HFF-Myc (cell line): ENCODE measurements at regions not wholly inside any gene's neighbourhood (a gene's known extent, or its start where the extent isn't known, plus 50 kb on each side); places are given as distances from the start of the nearest gene placed in this dataset.

Experiments used
- DNase-seq: peaks from one replicate; pipeline ENCODE4 v3.0.0-alpha.2; 2011; ENCODE audit warnings: low read depth; ENCODE audit errors: extremely low read depth
- H3K4me3 ChIP-seq: replicated peaks from 2 replicates; pipeline ENCODE4 v1.5.1; 2011; ENCODE audit warnings: low read depth, mild to moderate bottlenecking, control low read depth, low read length
- CTCF ChIP-seq: IDR thresholded peaks from 2 replicates; pipeline ENCODE4 v1.5.1; 2012; ENCODE audit warnings: mild to moderate bottlenecking, low read depth, low read length, control low read depth; ENCODE audit errors: missing control alignments

GRCh38 chr4:18735740-18736268 is 714.2 kb upstream of the LCORL start:
- no peak for DNase-seq
- TF ChIP-seq CTCF = no peak
- H3K4me3 ChIP-seq = no peak overlapping the region

- H3K4me3 ChIP-seq = no peak overlapping the region
- no peak for DNase-seq
- no peak for TF ChIP-seq CTCF
Observed at GRCh38 chr4:18734405-18734804, 712.9 kb upstream of the LCORL start.

GRCh38 chr4:18733961-18734360 is 712.4 kb upstream of the LCORL start:
- H3K4me3 ChIP-seq = no peak overlapping the region
- DNase-seq = no peak
- TF ChIP-seq CTCF = no peak

GRCh38 chr4:18722748-18723191 is 701.2 kb upstream of the LCORL start:
- TF ChIP-seq CTCF = no peak
- no peak for DNase-seq
- no peak overlapping the region for H3K4me3 ChIP-seq

- H3K4me3 ChIP-seq = no peak overlapping the region
- TF ChIP-seq CTCF = no peak
- no peak for DNase-seq
Observed at GRCh38 chr4:18698119-18698883, 676.7 kb upstream of the LCORL start.

GRCh38 chr4:18695733-18696527 is 674.4 kb upstream of the LCORL start:
- no peak for TF ChIP-seq CTCF
- no peak for DNase-seq
- no peak overlapping the region for H3K4me3 ChIP-seq
